Testis (tissue), 2 donors: ENCODE measurements at regions not wholly inside any gene's neighbourhood (a gene's known extent, or its start where the extent isn't known, plus 50 kb on each side); places are given as distances from the start of the nearest gene placed in this dataset.

Experiments used
- DNase-seq: peaks from one replicate; pipeline ENCODE4 v3.0.0-alpha.2; 2019
- H3K27ac ChIP-seq, 2 donors: fragments of 200-600 bp; sonication (generic); one replicate each; pipeline ENCODE4 v1.5.1; 2019
- H3K27me3 ChIP-seq: fragments of 200-600 bp; sonication (generic); one replicate; pipeline ENCODE4 v1.5.1; 2019
- H3K36me3 ChIP-seq: fragments of 200-600 bp; sonication (generic); one replicate; pipeline ENCODE4 v1.5.1; 2017; ENCODE audit warnings: low read depth; ENCODE audit errors: missing control alignments
- H3K4me1 ChIP-seq: fragments of 200-600 bp; sonication (generic); one replicate; pipeline ENCODE4 v1.5.1; 2019
- H3K4me3 ChIP-seq, 2 donors: fragments of 200-600 bp; sonication (generic); one replicate each; pipeline ENCODE4 v1.5.1; 2017 to 2019
- H3K9me3 ChIP-seq: fragments of 200-600 bp; sonication (generic); one replicate; pipeline ENCODE4 v1.5.1; 2017
- CTCF ChIP-seq, 3 experiments: fragments of 450-650 bp in 2 of 3; fragments of 200-600 bp in 1 of 3; sonication (generic) in 1 of 3; IDR thresholded peaks; one replicate each; pipeline ENCODE4 v1.5.1; 2016 to 2019; ENCODE audit warnings: antibody characterized with exemption in 3 of 3, mild to moderate bottlenecking in 2 of 3, moderate library complexity in 1 of 3
- POLR2A ChIP-seq: fragments of 450-650 bp; IDR thresholded peaks from one replicate; pipeline ENCODE4 v1.6.1; 2017; ENCODE audit warnings: antibody characterized with exemption, mild to moderate bottlenecking, moderate library complexity
- WGBS, 2 donors: methylation state at CpG; one replicate each; pipeline ENCODE4 v1.1.5; 2018; 5-methylcytosine and 5-hydroxymethylcytosine counted together
- intact Hi-C: fragments of 100-400 bp; cut with DNase I; formaldehyde crosslinking; loops from one replicate; pipeline ENCODE4 v1.15.1; 2023; ENCODE audit warnings: low total_unique reads

GRCh38 chr4:136056748-136057147 lies 1475.5 kb downstream of the PCDH18 start:
- Histone ChIP-seq H3K4me1 (no peaks in the 10 kb centered on the region), H3K4me3 (no peak overlapping the region), H3K27me3 (no peaks in the 10 kb centered on the region), H3K9me3 (no peaks in the 10 kb centered on the region), H3K27ac (no peak overlapping the region), H3K36me3 (no peaks in the 10 kb centered on the region)
- intact Hi-C loops = no loop called here
- 66 to 70% methylated on average over 7 of the region's 7 CpGs for WGBS, 2 donors
- TF ChIP-seq CTCF (IDR thresholded peaks at IDR 0.05) = no peak
- no peak for DNase-seq

GRCh38 chr4:136055360-136055759 lies 1476.9 kb downstream of the PCDH18 start:
- Histone ChIP-seq H3K4me1 (no peaks in the 10 kb centered on the region), H3K9me3 (no peaks in the 10 kb centered on the region), H3K27me3 (no peaks in the 10 kb centered on the region), H3K36me3 (no peaks in the 10 kb centered on the region), H3K27ac (no peak overlapping the region), H3K4me3 (no peak overlapping the region)
- DNase-seq = no peak
- intact Hi-C loops = no loop called here
- WGBS, 2 donors = 93 to 94% methylated on average over 3 of the region's 3 CpGs
- no peak for TF ChIP-seq POLR2A
- TF ChIP-seq CTCF (IDR thresholded peaks at IDR 0.05) = no peak

GRCh38 chr4:136036744-136037143 lies 1495.5 kb downstream of the PCDH18 start:
- H3K27ac ChIP-seq = no peak overlapping the region

DNA sequence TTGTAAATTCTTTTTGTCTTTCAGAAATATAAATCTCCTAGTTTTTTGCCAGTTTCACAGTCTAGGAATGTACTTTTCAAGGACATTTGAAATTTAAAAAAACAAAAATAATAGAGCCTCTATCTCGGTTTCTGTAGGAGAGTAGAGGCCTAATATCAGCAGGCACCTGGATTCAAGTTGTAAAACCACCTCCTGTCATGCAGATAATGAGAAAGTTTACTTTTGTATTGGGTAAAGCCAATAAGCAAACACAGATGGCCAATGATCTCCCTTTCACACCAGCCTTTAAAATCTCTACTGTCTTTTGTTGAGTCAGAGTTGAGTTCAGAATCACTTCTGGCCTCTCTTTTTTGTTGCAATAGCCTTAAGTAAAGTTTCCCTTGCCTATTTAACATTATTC lies 1499.9 kb downstream of the PCDH18 start:
- no peaks in the 10 kb centered on the region for H3K36me3 ChIP-seq
- no peak for TF ChIP-seq CTCF (IDR thresholded peaks at IDR 0.05)
- TF ChIP-seq POLR2A = no peak
- 30 to 40% methylated on average over 1 of the region's 1 CpG for WGBS, 2 donors
- intact Hi-C loops = no loop called here
- H3K9me3 ChIP-seq = no peaks in the 10 kb centered on the region
- H3K4me1 ChIP-seq = no peaks in the 10 kb centered on the region
- no peaks in the 10 kb centered on the region for H3K27me3 ChIP-seq
- no peak overlapping the region for H3K27ac ChIP-seq
- no peak for DNase-seq
- H3K4me3 ChIP-seq = no peak overlapping the region

More at GRCh38 chr4:136036744-136037143, 1495.5 kb downstream of the PCDH18 start:
- TF ChIP-seq POLR2A (no peak), CTCF (IDR thresholded peaks at IDR 0.05) (no peak)
- Histone ChIP-seq H3K27me3 (no peaks in the 10 kb centered on the region), H3K4me3 (no peak overlapping the region), H3K9me3 (no peaks in the 10 kb centered on the region), H3K4me1 (no peaks in the 10 kb centered on the region), H3K36me3 (no peaks in the 10 kb centered on the region)
- 78 to 80% methylated on average over 1 of the region's 1 CpG for WGBS, 2 donors
- no peak for DNase-seq
- intact Hi-C loops = no loop called here

DNA sequence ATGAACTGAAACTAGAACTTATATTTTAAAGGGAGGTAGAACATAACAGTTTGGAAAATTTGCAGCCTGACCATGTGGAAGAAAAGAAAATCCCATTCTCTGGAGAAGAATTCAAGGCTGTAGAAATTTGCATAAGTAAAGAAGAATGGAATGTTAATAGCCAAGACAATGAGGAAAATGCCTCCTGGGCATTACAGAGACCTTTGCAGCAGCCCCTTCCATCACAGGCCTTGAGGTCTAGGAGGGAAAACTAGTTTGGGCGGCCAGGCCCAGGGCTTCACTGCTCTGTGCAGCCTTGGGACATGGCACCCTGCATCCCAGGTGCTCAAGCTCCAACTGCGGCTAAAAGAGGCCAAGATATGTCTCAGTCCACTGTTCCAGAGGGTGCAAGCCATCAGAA lies 1506.8 kb downstream of the PCDH18 start:
- Histone ChIP-seq H3K9me3 (no peaks in the 10 kb centered on the region), H3K36me3 (no peaks in the 10 kb centered on the region), H3K27ac (no peak overlapping the region), H3K27me3 (no peaks in the 10 kb centered on the region), H3K4me1 (no peaks in the 10 kb centered on the region), H3K4me3 (no peak overlapping the region)
- TF ChIP-seq POLR2A (no peak), CTCF (IDR thresholded peaks at IDR 0.05) (no peak)
- 52 to 71% methylated on average over 2 of the region's 2 CpGs for WGBS, 2 donors
- intact Hi-C loops = no loop called here
- no peak for DNase-seq
